ENCODE measurements at regions not wholly inside any gene's neighbourhood (a gene's known extent, or its start where the extent isn't known, plus 50 kb on each side); places are given as distances from the start of the nearest gene placed in this dataset.
"Not testable (repeated sequence)": the region's sequence is repeated elsewhere in the genome, so short reads cannot be mapped to it uniquely, and the experiment has no call there.

DNA sequence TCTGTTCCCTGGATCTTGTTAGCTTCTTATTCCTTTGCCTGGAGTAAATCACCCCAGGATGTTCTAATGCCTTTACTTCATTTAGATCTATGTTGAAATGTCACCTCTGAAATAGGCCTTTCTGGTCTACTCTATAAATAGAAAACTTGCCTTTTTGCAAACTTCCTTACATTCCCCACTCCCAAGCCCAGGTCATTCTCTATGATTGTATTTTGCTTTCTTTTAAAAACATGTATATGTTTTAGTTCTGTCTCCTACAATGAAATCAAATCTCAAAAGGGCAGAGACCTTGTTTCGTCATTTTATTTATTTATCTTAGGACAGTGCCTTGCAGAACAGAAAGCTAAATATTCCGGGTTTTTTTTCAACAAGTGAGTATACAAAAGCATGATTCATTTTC is 1657.7 kb upstream of the C9orf72 start:
- 57% methylated on average over 2 of the region's 2 CpGs for WGBS

DNA sequence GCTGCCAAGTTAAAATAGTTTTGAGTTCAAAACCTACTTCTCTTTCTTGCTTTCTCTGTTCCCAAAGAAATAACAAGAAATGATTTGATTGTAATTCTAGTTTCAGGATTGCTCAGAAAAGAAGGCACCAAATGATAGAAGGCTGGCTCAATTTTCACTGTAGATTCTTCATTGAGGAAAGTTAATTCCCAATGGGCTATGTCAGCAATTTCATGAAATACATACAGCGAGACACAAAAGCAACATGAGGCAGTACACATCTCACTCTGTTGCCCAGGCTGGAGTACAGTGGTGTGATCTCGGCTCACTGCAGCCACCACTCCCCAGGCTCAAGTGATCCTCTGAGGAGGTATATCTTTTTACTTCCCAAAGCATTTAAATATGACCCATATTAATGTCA is 1659.9 kb upstream of the C9orf72 start:
- H3K27ac ChIP-seq = no peak overlapping the region
- H3K4me3 ChIP-seq = no peak overlapping the region
- H3K9me3 ChIP-seq = no peaks in the 10 kb centered on the region
- no peak for TF ChIP-seq CTCF (IDR thresholded peaks at IDR 0.05)
- no peak for TF ChIP-seq POLR2AphosphoS5 (IDR thresholded peaks at IDR 0.05)
- no peak for TF ChIP-seq POLR2A (IDR thresholded peaks at IDR 0.05)
- no peak for DNase-seq (ENCODE audit: low spot score)
- no peaks in the 10 kb centered on the region for H3K36me3 ChIP-seq
- intact Hi-C loops (cut with DNase I) = no loop called here
- H3K4me1 ChIP-seq (replicated peaks) = no peaks in the 10 kb centered on the region
- H3K27me3 ChIP-seq (replicated peaks; ENCODE audit: insufficient read depth) = no peaks in the 10 kb centered on the region
- WGBS = 83% methylated on average over 2 of the region's 2 CpGs

More for the DNA sequence above, 1657.7 kb upstream of the C9orf72 start:
- Histone ChIP-seq H3K27me3 (replicated peaks; ENCODE audit: insufficient read depth) (no peaks in the 10 kb centered on the region), H3K4me1 (replicated peaks) (no peaks in the 10 kb centered on the region), H3K36me3 (no peaks in the 10 kb centered on the region), H3K9me3 (no peaks in the 10 kb centered on the region), H3K27ac (no peak overlapping the region), H3K4me3 (no peak overlapping the region)
- intact Hi-C loops (cut with DNase I) = no loop called here
- DNase-seq (ENCODE audit: low spot score) = no peak
- TF ChIP-seq POLR2A (IDR thresholded peaks at IDR 0.05) (no peak), POLR2AphosphoS5 (IDR thresholded peaks at IDR 0.05) (no peak), CTCF (IDR thresholded peaks at IDR 0.05) (no peak)

GRCh38 chr9:29241320-29241719 is 1668.0 kb upstream of the C9orf72 start:
- Histone ChIP-seq H3K9me3 (no peaks in the 10 kb centered on the region), H3K27me3 (replicated peaks; ENCODE audit: insufficient read depth) (no peaks in the 10 kb centered on the region), H3K4me1 (replicated peaks) (no peaks in the 10 kb centered on the region), H3K36me3 (no peaks in the 10 kb centered on the region), H3K4me3 (no peak overlapping the region), H3K27ac (no peak overlapping the region)
- 65% methylated on average over 1 of the region's 1 CpG for WGBS
- intact Hi-C loops (cut with DNase I) = no loop called here
- DNase-seq (ENCODE audit: low spot score) = no peak
- TF ChIP-seq POLR2A (IDR thresholded peaks at IDR 0.05) = no peak
- TF ChIP-seq CTCF (IDR thresholded peaks at IDR 0.05) = no peak
- no peak for TF ChIP-seq POLR2AphosphoS5 (IDR thresholded peaks at IDR 0.05)

GRCh38 chr9:29245351-29245750 is 1672.1 kb upstream of the C9orf72 start:
- intact Hi-C loops (cut with DNase I) = no loop called here
- Histone ChIP-seq H3K4me1 (replicated peaks) (no peaks in the 10 kb centered on the region), H3K36me3 (no peaks in the 10 kb centered on the region), H3K27ac (no peak overlapping the region), H3K4me3 (no peak overlapping the region), H3K9me3 (no peaks in the 10 kb centered on the region), H3K27me3 (replicated peaks; ENCODE audit: insufficient read depth) (no peaks in the 10 kb centered on the region)
- TF ChIP-seq POLR2AphosphoS5 (IDR thresholded peaks at IDR 0.05) (no peak), CTCF (IDR thresholded peaks at IDR 0.05) (no peak), POLR2A (IDR thresholded peaks at IDR 0.05) (no peak)
- no peak for DNase-seq (ENCODE audit: low spot score)
- 74% methylated on average over 4 of the region's 4 CpGs for WGBS

DNA sequence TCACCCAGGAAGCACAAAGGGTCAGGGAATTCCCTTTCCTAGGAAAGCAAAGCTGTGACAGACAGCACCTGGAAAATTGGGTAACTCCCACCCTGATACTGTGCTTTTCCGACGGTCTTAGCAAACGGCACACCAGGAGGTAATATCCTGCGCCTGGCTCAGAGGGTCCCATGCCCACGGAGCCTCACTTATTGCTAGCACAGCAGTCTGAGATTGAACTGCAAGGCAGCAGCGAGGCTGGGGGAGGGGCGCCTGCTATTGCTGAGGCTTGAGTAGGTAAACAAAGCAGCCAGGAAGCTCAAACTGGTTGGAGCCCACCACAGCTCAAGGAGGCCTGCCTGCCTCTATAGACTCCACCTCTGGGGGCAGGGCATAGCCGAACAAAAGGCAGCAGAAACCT is 1697.1 kb upstream of the C9orf72 start:
- H3K27ac ChIP-seq; intact Hi-C loops (cut with DNase I); H3K36me3 ChIP-seq; H3K4me1 ChIP-seq (replicated peaks); H3K4me3 ChIP-seq; H3K27me3 ChIP-seq (replicated peaks; ENCODE audit: insufficient read depth); H3K9me3 ChIP-seq; DNase-seq (ENCODE audit: low spot score): not testable (repeated sequence)
- WGBS = 93% methylated on average over 8 of the region's 8 CpGs

Measured in prostate gland (tissue), 2 donors.